Endothelial cell of umbilical vein (primary cell): ENCODE measurements at regions not wholly inside any gene's neighbourhood (a gene's known extent, or its start where the extent isn't known, plus 50 kb on each side); places are given as distances from the start of the nearest gene placed in this dataset.

Experiments used
- BruUV-seq: library from RNA; stranded (reverse); fragments of 400-500 nt; replicated peaks from 2 replicates; lab custom pipeline; 2021; lab: Mats Ljungman, UMichigan
- CTCF ChIA-PET: fragments of 300-600, 350-600 bp; sonication (Branson Sonifier 250); formaldehyde crosslinking; loops from one replicate; lab custom pipeline; 2021; ENCODE audit warnings: antibody characterized with exemption, inconsistent platforms; lab: Charles Lee
- POLR2A ChIA-PET: fragments of 300-600, 350-600 bp; sonication (Branson Sonifier 250); formaldehyde crosslinking; loops from one replicate; lab custom pipeline; 2021; ENCODE audit warnings: antibody characterized with exemption, inconsistent platforms; lab: Charles Lee
- DNase-seq: peaks from one replicate; pipeline ENCODE4 v3.0.0-alpha.2; 2011; ENCODE audit warnings: low read depth, low spot score
- FAIRE-seq: peaks from 2 replicates; lab custom pipeline; 2011; peaks lifted over from hg19 to GRCh38; lab: Jason Lieb, UNC
- H2AFZ ChIP-seq: 2 replicates; pipeline ENCODE4 v1.6.0; 2012; ENCODE audit warnings: low read depth, low read length, control low read depth, inconsistent platforms
- H3K27ac ChIP-seq: 2 replicates; pipeline ENCODE4 v1.5.1; 2011; ENCODE audit warnings: low read depth, mild to moderate bottlenecking, control low read depth, low read length, moderate library complexity; ENCODE audit not compliant: insufficient read depth
- H3K27me3 ChIP-seq, 2 experiments: 2 replicates each; pipeline versions ENCODE4 v1.6.0 to v1.6.1; 2011; ENCODE audit warnings: low read length in 2 of 2, mixed read lengths in 1 of 2; ENCODE audit not compliant: control insufficient read depth in 2 of 2, insufficient read depth in 2 of 2
- H3K36me3 ChIP-seq, 2 experiments: 2 replicates in 1 of 2; 3 replicates in 1 of 2; pipeline ENCODE4 v1.5.1; 2011; ENCODE audit warnings: low read length in 2 of 2, mild to moderate bottlenecking in 1 of 2, moderate library complexity in 1 of 2; ENCODE audit not compliant: control insufficient read depth in 2 of 2, insufficient read depth in 2 of 2; ENCODE audit errors: extremely low read depth in 1 of 2
- H3K4me1 ChIP-seq: 3 replicates; pipeline ENCODE4 v1.5.1; 2011; ENCODE audit warnings: mild to moderate bottlenecking, low read length; ENCODE audit not compliant: control insufficient read depth, insufficient read depth; ENCODE audit errors: extremely low read depth
- H3K4me2 ChIP-seq: 2 replicates; pipeline ENCODE4 v1.6.1; 2011; ENCODE audit warnings: low read length, control low read depth, mixed read lengths; ENCODE audit not compliant: insufficient read depth
- H3K4me3 ChIP-seq, 3 experiments: fragments of 200-600 bp in 1 of 3; sonication (generic), shearing (Covaris generic) in 1 of 3; replicated peaks in 1 of 3; 2 replicates each; pipeline ENCODE4 v1.5.1; 2011 to 2016; ENCODE audit warnings: control low read depth in 3 of 3, low read length in 3 of 3, mild to moderate bottlenecking in 2 of 3, inconsistent platforms in 1 of 3, low read depth in 1 of 3, moderate library complexity in 1 of 3; ENCODE audit not compliant: insufficient read depth in 1 of 3
- H3K79me2 ChIP-seq: 2 replicates; pipeline ENCODE4 v1.6.0; 2012; ENCODE audit warnings: low read length, inconsistent platforms; ENCODE audit not compliant: control insufficient read depth, insufficient read depth
- H3K9ac ChIP-seq: replicated peaks from 2 replicates; pipeline ENCODE3; 2011; ENCODE audit warnings: low read length, control low read depth; ENCODE audit not compliant: insufficient read depth; ENCODE audit errors: extremely low read depth
- H3K9me1 ChIP-seq: replicated peaks from 3 replicates; pipeline ENCODE4 v1.6.0; 2011; ENCODE audit warnings: mild to moderate bottlenecking, low read length; ENCODE audit not compliant: control insufficient read depth, insufficient read depth; ENCODE audit errors: extremely low read depth
- H3K9me3 ChIP-seq: replicated peaks from 2 replicates; pipeline ENCODE4 v1.5.1; 2012; ENCODE audit warnings: low read length, inconsistent platforms; ENCODE audit not compliant: control insufficient read depth, insufficient read depth
- H4K20me1 ChIP-seq: replicated peaks from 2 replicates; pipeline ENCODE3; 2011; ENCODE audit warnings: mild to moderate bottlenecking, low read length; ENCODE audit not compliant: control insufficient read depth, insufficient read depth; ENCODE audit errors: extremely low read depth
- EZH2 ChIP-seq: IDR thresholded peaks from 2 replicates; pipeline ENCODE4 v1.6.1; 2012; ENCODE audit warnings: borderline replicate concordance, low read depth, mild to moderate bottlenecking, moderate library complexity, low read length, inconsistent platforms; ENCODE audit not compliant: severe bottlenecking
- FOS ChIP-seq: IDR thresholded peaks from 2 replicates; pipeline ENCODE4 v1.6.1; 2011; ENCODE audit warnings: mild to moderate bottlenecking, low read length, moderate library complexity, borderline replicate concordance; ENCODE audit not compliant: insufficient read depth
- GATA2 ChIP-seq: IDR thresholded peaks from 2 replicates; pipeline ENCODE4 v1.7.0; 2011; ENCODE audit warnings: low read depth, mild to moderate bottlenecking, moderate library complexity, mixed read lengths, low read length; ENCODE audit not compliant: insufficient read length, insufficient read depth
- JUN ChIP-seq: IDR thresholded peaks from 2 replicates; pipeline ENCODE4 v1.6.1; 2011; ENCODE audit warnings: borderline replicate concordance, low read depth; ENCODE audit not compliant: insufficient read length, insufficient read depth
- MAX ChIP-seq: IDR thresholded peaks from 2 replicates; pipeline ENCODE4 v1.6.1; 2011; ENCODE audit not compliant: insufficient read depth, insufficient read length
- MYC ChIP-seq: IDR thresholded peaks from one replicate; pipeline ENCODE4 v1.6.1; 2011; ENCODE audit warnings: mild to moderate bottlenecking, low read depth, low read length
- POLR2A ChIP-seq: IDR thresholded peaks from 2 replicates; pipeline ENCODE4 v1.6.1; 2012; ENCODE audit warnings: low read depth, mild to moderate bottlenecking, control low read depth, low read length
- POLR2AphosphoS5 ChIP-seq: IDR thresholded peaks from 2 replicates; pipeline ENCODE4 v1.6.1; 2012; ENCODE audit warnings: low read depth, mild to moderate bottlenecking, control low read depth, low read length, moderate library complexity; ENCODE audit not compliant: insufficient read depth
- dilution Hi-C: fragments of 300-500 bp; cut with MboI; formaldehyde crosslinking; loops from one replicate; pipeline ENCODE4 v1.15.0; 2019; ENCODE audit warnings: low sequenced_read_pairs; ENCODE audit not compliant: extremely low pct_ligation_motif_present
- intact Hi-C: fragments of 100-400 bp; cut with micrococcal nuclease; formaldehyde crosslinking; loops from one replicate; pipeline ENCODE4 v1.10.0; 2022
- TF ChIP-seq, protein P1 (sequence below), 2 donors: IDR thresholded peaks; 1 replicate in 1 of 2; 2 replicates in 1 of 2; pipeline ENCODE4 v1.5.1; 2011; ENCODE audit warnings: low read length in 2 of 2, mild to moderate bottlenecking in 2 of 2, moderate library complexity in 2 of 2, control low read depth in 1 of 2, inconsistent platforms in 1 of 2, low read depth in 1 of 2; ENCODE audit not compliant: insufficient read depth in 1 of 2; ENCODE audit errors: extremely low read depth in 1 of 2

GRCh38 chr17:5955764-5956163 is 114.4 kb upstream of the WSCD1 start:
- dilution Hi-C loops: no loop called here
- POLR2A ChIA-PET: no interaction called here

More at GRCh38 chr17:5955764-5956163, 114.4 kb upstream of the WSCD1 start:
- DNase-seq (no peak), FAIRE-seq (no peak)
- no peak overlapping the region for H3K4me3 ChIP-seq
- H4K20me1 ChIP-seq: no peaks in the 10 kb centered on the region
- CTCF ChIA-PET: no interaction called here
- H3K9ac ChIP-seq: no peak overlapping the region
- intact Hi-C loops: no loop called here
- no peaks in the 10 kb centered on the region for H3K9me1 ChIP-seq
- no peak overlapping the region for H3K27ac ChIP-seq
- no TSS peak for BruUV-seq
- no peaks in the 10 kb centered on the region for H3K36me3 ChIP-seq
- H3K27me3 ChIP-seq: peaks cover 0 to 3% of the 10 kb centered on the region in 2 experiments
- no peaks in the 10 kb centered on the region for H3K9me3 ChIP-seq
- H3K4me2 ChIP-seq: no peak overlapping the region
- H3K79me2 ChIP-seq: no peaks in the 10 kb centered on the region
- H2AFZ ChIP-seq: no peak overlapping the region
- TF ChIP-seq POLR2AphosphoS5: no peak
- TF ChIP-seq EZH2: no peak
- no peak for TF ChIP-seq POLR2A
- no peak for TF ChIP-seq GATA2
- TF ChIP-seq MYC: no peak
- TF ChIP-seq MAX: no peak
- TF ChIP-seq, protein P1, sequence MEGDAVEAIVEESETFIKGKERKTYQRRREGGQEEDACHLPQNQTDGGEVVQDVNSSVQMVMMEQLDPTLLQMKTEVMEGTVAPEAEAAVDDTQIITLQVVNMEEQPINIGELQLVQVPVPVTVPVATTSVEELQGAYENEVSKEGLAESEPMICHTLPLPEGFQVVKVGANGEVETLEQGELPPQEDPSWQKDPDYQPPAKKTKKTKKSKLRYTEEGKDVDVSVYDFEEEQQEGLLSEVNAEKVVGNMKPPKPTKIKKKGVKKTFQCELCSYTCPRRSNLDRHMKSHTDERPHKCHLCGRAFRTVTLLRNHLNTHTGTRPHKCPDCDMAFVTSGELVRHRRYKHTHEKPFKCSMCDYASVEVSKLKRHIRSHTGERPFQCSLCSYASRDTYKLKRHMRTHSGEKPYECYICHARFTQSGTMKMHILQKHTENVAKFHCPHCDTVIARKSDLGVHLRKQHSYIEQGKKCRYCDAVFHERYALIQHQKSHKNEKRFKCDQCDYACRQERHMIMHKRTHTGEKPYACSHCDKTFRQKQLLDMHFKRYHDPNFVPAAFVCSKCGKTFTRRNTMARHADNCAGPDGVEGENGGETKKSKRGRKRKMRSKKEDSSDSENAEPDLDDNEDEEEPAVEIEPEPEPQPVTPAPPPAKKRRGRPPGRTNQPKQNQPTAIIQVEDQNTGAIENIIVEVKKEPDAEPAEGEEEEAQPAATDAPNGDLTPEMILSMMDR (IDR thresholded peaks at IDR 0.05; ENCODE audit: extremely low read depth in 1 of 2, insufficient read depth in 1 of 2, low read depth in 1 of 2, low read length in 2 of 2): no peak
- TF ChIP-seq JUN: no peak
- TF ChIP-seq FOS: no peak
- H3K4me1 ChIP-seq: no peaks in the 10 kb centered on the region
